GM12865 (cell line): ENCODE measurements at regions not wholly inside any gene's neighbourhood (a gene's known extent, or its start where the extent isn't known, plus 50 kb on each side); places are given as distances from the start of the nearest gene placed in this dataset.

Experiments
- DNase-seq: peaks from one replicate; pipeline ENCODE4 v3.0.0; 2010; ENCODE audit warnings: low read depth
- H3K4me3 ChIP-seq: 2 replicates; pipeline ENCODE4 v1.5.1; 2011; ENCODE audit warnings: mild to moderate bottlenecking, low read depth, low read length, control low read depth
- CTCF ChIP-seq: IDR thresholded peaks from 2 replicates; pipeline ENCODE4 v1.5.1; 2011; ENCODE audit warnings: low read length, control low read depth, low read depth, inconsistent platforms; ENCODE audit not compliant: insufficient read depth; ENCODE audit errors: missing control alignments

- no peak for TF ChIP-seq CTCF
- no peak for DNase-seq
- no peak overlapping the region for H3K4me3 ChIP-seq
Observed at GRCh38 chr7:17118412-17118811, 180.0 kb upstream of the AHR start.

DNA sequence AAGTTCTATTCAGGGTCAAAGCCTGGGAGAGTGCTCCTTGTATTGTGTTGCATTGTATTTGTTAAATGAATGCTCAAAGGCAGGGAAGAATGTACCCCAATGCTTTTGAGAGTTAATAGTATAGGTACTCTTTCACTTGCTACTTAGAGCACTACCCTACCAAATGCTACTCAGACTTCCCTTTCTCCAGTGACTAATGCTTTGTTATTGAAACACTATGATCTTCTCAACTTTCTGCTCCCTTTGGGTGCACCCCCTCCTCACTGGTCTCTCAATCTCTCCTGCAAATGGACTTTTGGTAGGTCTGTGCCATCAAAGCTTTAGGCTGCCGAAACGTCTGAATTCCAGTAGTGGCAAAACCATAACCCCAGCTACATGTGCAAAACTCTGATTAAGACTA lies 177.7 kb upstream of the AHR start:
- DNase-seq: no peak
- H3K4me3 ChIP-seq: no peak overlapping the region
- TF ChIP-seq CTCF: no peak

GRCh38 chr7:17121671-17122070 lies 176.8 kb upstream of the AHR start:
- no peak for DNase-seq
- TF ChIP-seq CTCF: no peak
- H3K4me3 ChIP-seq: no peak overlapping the region

DNA sequence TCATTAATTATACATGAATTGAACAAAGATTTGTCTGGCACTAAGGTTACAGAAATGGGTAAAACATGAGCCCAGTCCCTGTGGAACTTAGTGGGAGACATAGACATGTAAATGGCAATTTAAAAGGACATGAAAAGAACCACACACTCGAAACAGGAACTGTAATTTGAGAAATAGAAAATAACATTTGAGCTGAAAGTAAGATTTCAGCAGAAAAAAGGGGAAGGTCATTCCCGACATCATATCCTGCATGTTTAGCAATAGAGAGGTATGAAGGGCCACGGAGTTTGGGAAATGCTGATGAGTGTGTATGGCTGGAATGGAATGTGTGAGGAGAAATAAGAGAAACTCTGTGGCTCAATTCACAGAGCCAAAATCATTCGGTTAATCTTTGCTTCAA lies 175.4 kb upstream of the AHR start:
- no peak overlapping the region for H3K4me3 ChIP-seq
- DNase-seq: peak; percentile 29
- no peak for TF ChIP-seq CTCF

DNA sequence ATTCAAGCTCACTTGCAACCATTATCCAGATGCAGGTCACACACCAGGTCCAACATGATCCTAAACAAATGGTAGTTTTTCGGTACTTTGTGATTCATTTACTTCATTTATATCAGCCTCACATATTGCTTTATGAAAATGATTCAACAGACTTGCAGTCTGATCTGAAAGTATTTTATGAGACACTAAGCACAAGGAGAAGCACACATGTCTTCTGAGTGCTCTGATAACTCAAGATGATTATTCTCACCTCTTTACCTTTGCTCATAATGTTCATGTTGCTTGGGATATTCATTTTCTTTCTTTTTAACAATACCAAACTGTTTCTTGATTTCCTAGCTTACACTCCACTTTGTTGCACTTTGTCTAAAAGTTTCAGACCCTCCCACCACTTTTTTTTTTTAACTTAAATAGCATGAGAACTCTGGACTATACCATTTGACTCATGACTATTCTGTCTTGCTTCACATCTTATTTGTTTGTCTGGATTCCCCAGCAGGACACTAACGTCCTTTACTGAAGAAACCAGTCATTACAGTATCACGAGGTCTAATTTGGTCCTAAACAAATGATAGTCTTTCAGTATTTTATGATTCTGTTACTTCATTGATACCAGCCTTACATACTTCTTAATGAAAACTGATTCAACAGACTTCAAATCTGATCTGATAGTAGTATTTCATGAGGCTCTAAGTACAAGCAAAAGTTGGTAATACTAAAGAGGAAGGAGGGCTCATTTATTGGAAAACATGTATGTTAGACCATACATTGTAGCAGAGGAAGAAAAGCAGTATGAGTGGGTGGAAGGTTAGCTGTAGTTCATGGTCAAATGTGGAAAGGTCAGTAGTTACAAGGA lies 171.8 kb upstream of the AHR start:
- no peak for TF ChIP-seq CTCF
- DNase-seq: peak; percentile 65
- no peak overlapping the region for H3K4me3 ChIP-seq

GRCh38 chr7:17129218-17129617 lies 169.2 kb upstream of the AHR start:
- H3K4me3 ChIP-seq: no peak overlapping the region
- DNase-seq: no peak
- TF ChIP-seq CTCF: no peak
